ENCODE measurements at regions not wholly inside any gene's neighbourhood (a gene's known extent, or its start where the extent isn't known, plus 50 kb on each side); places are given as distances from the start of the nearest gene placed in this dataset.

DNA sequence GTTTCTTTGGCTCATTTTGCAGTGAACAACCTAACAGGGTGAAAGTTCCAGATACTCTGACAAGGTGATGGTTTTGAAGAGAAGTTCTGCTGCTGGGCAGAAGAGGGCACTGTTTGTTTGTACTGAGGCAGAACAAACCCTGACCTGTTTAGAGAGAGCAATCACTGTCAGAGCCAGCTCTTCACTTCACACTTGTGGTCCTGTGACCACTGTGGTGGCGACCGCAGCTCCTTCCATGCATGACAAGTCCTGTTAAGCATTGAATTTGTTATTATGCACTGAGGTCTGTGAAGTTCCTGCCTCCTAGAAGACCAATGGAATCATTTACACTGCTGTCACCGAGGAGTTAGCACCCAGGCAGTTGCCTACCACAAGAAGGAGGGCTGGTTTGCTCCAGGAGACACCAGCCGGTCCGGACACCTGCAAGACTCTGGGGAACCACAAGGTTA, 86.6 kb downstream of the ZNF330 start:
- TF ChIP-seq, protein P1, sequence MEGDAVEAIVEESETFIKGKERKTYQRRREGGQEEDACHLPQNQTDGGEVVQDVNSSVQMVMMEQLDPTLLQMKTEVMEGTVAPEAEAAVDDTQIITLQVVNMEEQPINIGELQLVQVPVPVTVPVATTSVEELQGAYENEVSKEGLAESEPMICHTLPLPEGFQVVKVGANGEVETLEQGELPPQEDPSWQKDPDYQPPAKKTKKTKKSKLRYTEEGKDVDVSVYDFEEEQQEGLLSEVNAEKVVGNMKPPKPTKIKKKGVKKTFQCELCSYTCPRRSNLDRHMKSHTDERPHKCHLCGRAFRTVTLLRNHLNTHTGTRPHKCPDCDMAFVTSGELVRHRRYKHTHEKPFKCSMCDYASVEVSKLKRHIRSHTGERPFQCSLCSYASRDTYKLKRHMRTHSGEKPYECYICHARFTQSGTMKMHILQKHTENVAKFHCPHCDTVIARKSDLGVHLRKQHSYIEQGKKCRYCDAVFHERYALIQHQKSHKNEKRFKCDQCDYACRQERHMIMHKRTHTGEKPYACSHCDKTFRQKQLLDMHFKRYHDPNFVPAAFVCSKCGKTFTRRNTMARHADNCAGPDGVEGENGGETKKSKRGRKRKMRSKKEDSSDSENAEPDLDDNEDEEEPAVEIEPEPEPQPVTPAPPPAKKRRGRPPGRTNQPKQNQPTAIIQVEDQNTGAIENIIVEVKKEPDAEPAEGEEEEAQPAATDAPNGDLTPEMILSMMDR (IDR thresholded peaks at IDR 0.05) = peak; percentile 45 to 91 (median 83)
- TF ChIP-seq POLR2A (IDR thresholded peaks at IDR 0.05) = peak in 1 of 2 donors; percentile 49

Measured in thyroid gland (tissue), 4 donors.